Effector memory CD8-positive, alpha-beta T cell (primary cell): ENCODE measurements at regions not wholly inside any gene's neighbourhood (a gene's known extent, or its start where the extent isn't known, plus 50 kb on each side); places are given as distances from the start of the nearest gene placed in this dataset.

Experiments used
- ATAC-seq: fragments of 150-1000 bp; cut with Tn5 transposase; replicated peaks from 2 replicates; pipeline ENCODE4 v1.10.0; 2021; ENCODE audit warnings: mild to moderate bottlenecking, moderate library complexity
- DNase-seq, 3 experiments: peaks; one replicate each; pipeline ENCODE4 v3.0.0; 2021
- H3K27ac Mint-ChIP-seq, 2 donors: one replicate each; pipeline ENCODE4 v1.8.0; 2022; ENCODE audit warnings: mild to moderate bottlenecking in 2 of 2, mixed read lengths in 2 of 2, moderate library complexity in 2 of 2
- H3K27me3 Mint-ChIP-seq, 2 donors: one replicate each; pipeline ENCODE4 v1.8.0; 2022; ENCODE audit warnings: mixed read lengths in 2 of 2
- H3K36me3 Mint-ChIP-seq: one replicate; pipeline ENCODE4 v1.8.0; 2022; ENCODE audit warnings: mild to moderate bottlenecking, moderate library complexity, mixed read lengths; ENCODE audit not compliant: insufficient read depth
- H3K4me1 Mint-ChIP-seq, 2 donors: one replicate each; pipeline ENCODE4 v1.8.0; 2022; ENCODE audit warnings: low read depth in 2 of 2, mixed read lengths in 2 of 2
- H3K4me3 Mint-ChIP-seq, 2 donors: one replicate each; pipeline ENCODE4 v1.8.0; 2022; ENCODE audit warnings: mild to moderate bottlenecking in 2 of 2, mixed read lengths in 2 of 2, moderate library complexity in 2 of 2
- H3K9me3 Mint-ChIP-seq, 2 donors: one replicate each; pipeline ENCODE4 v1.8.0; 2022; ENCODE audit warnings: mixed read lengths in 2 of 2

GRCh38 chr2:133674433-133675331, 106.4 kb upstream of the NCKAP5 start:
- DNase-seq (no peak), ATAC-seq (no peak)
- no peaks in the 10 kb centered on the region for H3K36me3 Mint-ChIP-seq
- H3K9me3 Mint-ChIP-seq = peaks cover 3 to 6% of the 10 kb centered on the region in 2 donors
- H3K27ac Mint-ChIP-seq = no peak overlapping the region
- H3K4me3 Mint-ChIP-seq = no peak overlapping the region
- H3K4me1 Mint-ChIP-seq = no peaks in the 10 kb centered on the region
- H3K27me3 Mint-ChIP-seq = no peaks in the 10 kb centered on the region

- ATAC-seq (no peak), DNase-seq (no peak)
- no peak overlapping the region for H3K27ac Mint-ChIP-seq
- no peaks in the 10 kb centered on the region for H3K36me3 Mint-ChIP-seq
- H3K27me3 Mint-ChIP-seq = no peaks in the 10 kb centered on the region
- H3K4me3 Mint-ChIP-seq = no peak overlapping the region
- H3K4me1 Mint-ChIP-seq = no peaks in the 10 kb centered on the region
- H3K9me3 Mint-ChIP-seq = peaks cover 5 to 6% of the 10 kb centered on the region in 2 donors
Measured at GRCh38 chr2:133676392-133677130, 108.3 kb upstream of the NCKAP5 start.

- no peak for ATAC-seq
- H3K4me3 Mint-ChIP-seq = no peak overlapping the region
- no peaks in the 10 kb centered on the region for H3K27me3 Mint-ChIP-seq
- no peaks in the 10 kb centered on the region for H3K4me1 Mint-ChIP-seq
- H3K36me3 Mint-ChIP-seq = no peaks in the 10 kb centered on the region
- H3K9me3 Mint-ChIP-seq = peaks cover 6 to 9% of the 10 kb centered on the region in 2 donors
- H3K27ac Mint-ChIP-seq = no peak overlapping the region
- DNase-seq = no peak
Measured at GRCh38 chr2:133680343-133681049, 112.2 kb upstream of the NCKAP5 start.

GRCh38 chr2:133682347-133682746, 114.1 kb upstream of the NCKAP5 start:
- Mint-ChIP-seq H3K27me3 (no peaks in the 10 kb centered on the region), H3K4me1 (no peaks in the 10 kb centered on the region), H3K27ac (no peak overlapping the region), H3K36me3 (no peaks in the 10 kb centered on the region), H3K4me3 (no peak overlapping the region), H3K9me3 (peaks cover 6 to 9% of the 10 kb centered on the region in 2 donors)
- no peak for DNase-seq
- no peak for ATAC-seq

- Mint-ChIP-seq H3K4me1 (no peaks in the 10 kb centered on the region), H3K27ac (no peak overlapping the region), H3K27me3 (no peaks in the 10 kb centered on the region), H3K9me3 (peaks cover 9 to 11% of the 10 kb centered on the region in 2 donors), H3K4me3 (no peak overlapping the region), H3K36me3 (no peaks in the 10 kb centered on the region)
- DNase-seq = no peak
- ATAC-seq = no peak
Measured at GRCh38 chr2:133682906-133683305, 114.6 kb upstream of the NCKAP5 start.

GRCh38 chr2:133685636-133686215, 117.5 kb upstream of the NCKAP5 start:
- no peak overlapping the region for H3K27ac Mint-ChIP-seq
- H3K36me3 Mint-ChIP-seq = no peaks in the 10 kb centered on the region
- H3K4me3 Mint-ChIP-seq = no peak overlapping the region
- H3K4me1 Mint-ChIP-seq = no peaks in the 10 kb centered on the region
- no peaks in the 10 kb centered on the region for H3K27me3 Mint-ChIP-seq
- no peak for ATAC-seq
- DNase-seq = no peak
- H3K9me3 Mint-ChIP-seq = peaks cover 3 to 10% of the 10 kb centered on the region in 2 donors

GRCh38 chr2:133690780-133691179, 122.5 kb upstream of the NCKAP5 start:
- Mint-ChIP-seq H3K27ac (no peak overlapping the region), H3K36me3 (no peaks in the 10 kb centered on the region), H3K4me1 (no peaks in the 10 kb centered on the region), H3K9me3 (peaks cover 6 to 10% of the 10 kb centered on the region in 2 donors), H3K27me3 (no peaks in the 10 kb centered on the region), H3K4me3 (no peak overlapping the region)
- ATAC-seq (no peak), DNase-seq (no peak)

- ATAC-seq = no peak
- Mint-ChIP-seq H3K36me3 (no peaks in the 10 kb centered on the region), H3K4me1 (no peaks in the 10 kb centered on the region), H3K4me3 (no peak overlapping the region), H3K27me3 (no peaks in the 10 kb centered on the region), H3K27ac (no peak overlapping the region), H3K9me3 (peaks cover 6 to 10% of the 10 kb centered on the region in 2 donors)
- DNase-seq = no peak
Measured at GRCh38 chr2:133691336-133691735, 123.1 kb upstream of the NCKAP5 start.

- Mint-ChIP-seq H3K27ac (no peak overlapping the region), H3K9me3 (peaks cover 7 to 8% of the 10 kb centered on the region in 2 donors), H3K36me3 (no peaks in the 10 kb centered on the region), H3K27me3 (no peaks in the 10 kb centered on the region), H3K4me1 (no peaks in the 10 kb centered on the region), H3K4me3 (no peak overlapping the region)
- no peak for ATAC-seq
- no peak for DNase-seq
Measured at GRCh38 chr2:133705287-133705686, 137.0 kb upstream of the NCKAP5 start.

- DNase-seq = no peak
- Mint-ChIP-seq H3K27ac (no peak overlapping the region), H3K4me3 (no peak overlapping the region), H3K4me1 (no peaks in the 10 kb centered on the region), H3K27me3 (peaks cover 0 to 9% of the 10 kb centered on the region in 2 donors), H3K9me3 (peaks cover 5 to 13% of the 10 kb centered on the region in 2 donors), H3K36me3 (no peaks in the 10 kb centered on the region)
- ATAC-seq = no peak
Measured at GRCh38 chr2:133710613-133711012, 142.3 kb upstream of the NCKAP5 start.

- ATAC-seq = no peak
- no peaks in the 10 kb centered on the region for H3K4me1 Mint-ChIP-seq
- peaks cover 5 to 13% of the 10 kb centered on the region in 2 donors for H3K9me3 Mint-ChIP-seq
- no peak for DNase-seq
- H3K36me3 Mint-ChIP-seq = no peaks in the 10 kb centered on the region
- no peak overlapping the region for H3K4me3 Mint-ChIP-seq
- no peak overlapping the region for H3K27ac Mint-ChIP-seq
- peaks cover 0 to 10% of the 10 kb centered on the region in 2 donors for H3K27me3 Mint-ChIP-seq
Measured at GRCh38 chr2:133711201-133711600, 142.9 kb upstream of the NCKAP5 start.

GRCh38 chr2:133711806-133712205, 143.5 kb upstream of the NCKAP5 start:
- H3K36me3 Mint-ChIP-seq = no peaks in the 10 kb centered on the region
- DNase-seq = no peak

GRCh38 chr2:133712369-133712768, 144.1 kb upstream of the NCKAP5 start:
- Mint-ChIP-seq H3K4me1 (no peaks in the 10 kb centered on the region), H3K27me3 (peaks cover 0 to 16% of the 10 kb centered on the region in 2 donors), H3K27ac (no peak overlapping the region), H3K4me3 (no peak overlapping the region), H3K9me3 (peaks cover 5 to 7% of the 10 kb centered on the region in 2 donors), H3K36me3 (no peaks in the 10 kb centered on the region)
- DNase-seq (no peak), ATAC-seq (no peak)

More at GRCh38 chr2:133711806-133712205, 143.5 kb upstream of the NCKAP5 start:
- Mint-ChIP-seq H3K4me1 (no peaks in the 10 kb centered on the region), H3K27ac (no peak overlapping the region), H3K27me3 (peaks cover 0 to 16% of the 10 kb centered on the region in 2 donors), H3K4me3 (no peak overlapping the region), H3K9me3 (peaks cover 5 to 9% of the 10 kb centered on the region in 2 donors)
- ATAC-seq = no peak
